ENCODE measurements at regions not wholly inside any gene's neighbourhood (a gene's known extent, or its start where the extent isn't known, plus 50 kb on each side); places are given as distances from the start of the nearest gene placed in this dataset.

GRCh38 chr13:108115738-108116137 is 99.6 kb downstream of the LIG4 start:
- TF ChIP-seq, protein P1, sequence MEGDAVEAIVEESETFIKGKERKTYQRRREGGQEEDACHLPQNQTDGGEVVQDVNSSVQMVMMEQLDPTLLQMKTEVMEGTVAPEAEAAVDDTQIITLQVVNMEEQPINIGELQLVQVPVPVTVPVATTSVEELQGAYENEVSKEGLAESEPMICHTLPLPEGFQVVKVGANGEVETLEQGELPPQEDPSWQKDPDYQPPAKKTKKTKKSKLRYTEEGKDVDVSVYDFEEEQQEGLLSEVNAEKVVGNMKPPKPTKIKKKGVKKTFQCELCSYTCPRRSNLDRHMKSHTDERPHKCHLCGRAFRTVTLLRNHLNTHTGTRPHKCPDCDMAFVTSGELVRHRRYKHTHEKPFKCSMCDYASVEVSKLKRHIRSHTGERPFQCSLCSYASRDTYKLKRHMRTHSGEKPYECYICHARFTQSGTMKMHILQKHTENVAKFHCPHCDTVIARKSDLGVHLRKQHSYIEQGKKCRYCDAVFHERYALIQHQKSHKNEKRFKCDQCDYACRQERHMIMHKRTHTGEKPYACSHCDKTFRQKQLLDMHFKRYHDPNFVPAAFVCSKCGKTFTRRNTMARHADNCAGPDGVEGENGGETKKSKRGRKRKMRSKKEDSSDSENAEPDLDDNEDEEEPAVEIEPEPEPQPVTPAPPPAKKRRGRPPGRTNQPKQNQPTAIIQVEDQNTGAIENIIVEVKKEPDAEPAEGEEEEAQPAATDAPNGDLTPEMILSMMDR (IDR thresholded peaks at IDR 0.05): no peak
- no peak for TF ChIP-seq POLR2A (IDR thresholded peaks at IDR 0.05)
